Colonic mucosa (tissue), 4 donors: ENCODE measurements at regions not wholly inside any gene's neighbourhood (a gene's known extent, or its start where the extent isn't known, plus 50 kb on each side); places are given as distances from the start of the nearest gene placed in this dataset.

ENCODE experiments used
- DNase-seq: peaks from one replicate; pipeline ENCODE4 v3.0.0-alpha.2; 2020
- H3K27ac ChIP-seq: fragments of 200-600 bp; one replicate; pipeline ENCODE4 v1.8.0; 2021
- H3K27me3 ChIP-seq: fragments of 200-600 bp; one replicate; pipeline ENCODE4 v1.8.0; 2021
- H3K36me3 ChIP-seq: fragments of 200-600 bp; one replicate; pipeline ENCODE4 v1.8.0; 2021
- H3K4me1 ChIP-seq: fragments of 200-600 bp; one replicate; pipeline ENCODE4 v1.8.0; 2021; ENCODE audit warnings: mild to moderate bottlenecking
- H3K4me3 ChIP-seq: fragments of 200-600 bp; one replicate; pipeline ENCODE4 v1.8.0; 2021
- H3K9ac ChIP-seq, 2 donors: one replicate each; pipeline ENCODE4 v1.7.0; 2013; ENCODE audit warnings: control low read depth in 2 of 2, low read depth in 2 of 2, low read length in 2 of 2
- H3K9me3 ChIP-seq: fragments of 200-600 bp; one replicate; pipeline ENCODE4 v1.8.0; 2021
- intact Hi-C: fragments of 100-400 bp; cut with DNase I; formaldehyde crosslinking; loops from one replicate; pipeline ENCODE4 v1.14.1; 2022
- TF ChIP-seq, protein P1 (sequence below): fragments of 200-600 bp; IDR thresholded peaks from one replicate; pipeline ENCODE4 v1.8.0; 2022; ENCODE audit warnings: antibody characterized with exemption, mild to moderate bottlenecking
- donor health status: healthy.
- donor health status: DM: no; HTN: no; CAD: no.
- donor health status: DM: no; HTN: no; CAD: no.

- Histone ChIP-seq H3K9ac (no peak overlapping the region), H3K9me3 (no peaks in the 10 kb centered on the region), H3K27ac (no peak overlapping the region), H3K36me3 (no peaks in the 10 kb centered on the region), H3K27me3 (no peaks in the 10 kb centered on the region), H3K4me3 (no peak overlapping the region), H3K4me1 (no peaks in the 10 kb centered on the region)
- TF ChIP-seq, protein P1, sequence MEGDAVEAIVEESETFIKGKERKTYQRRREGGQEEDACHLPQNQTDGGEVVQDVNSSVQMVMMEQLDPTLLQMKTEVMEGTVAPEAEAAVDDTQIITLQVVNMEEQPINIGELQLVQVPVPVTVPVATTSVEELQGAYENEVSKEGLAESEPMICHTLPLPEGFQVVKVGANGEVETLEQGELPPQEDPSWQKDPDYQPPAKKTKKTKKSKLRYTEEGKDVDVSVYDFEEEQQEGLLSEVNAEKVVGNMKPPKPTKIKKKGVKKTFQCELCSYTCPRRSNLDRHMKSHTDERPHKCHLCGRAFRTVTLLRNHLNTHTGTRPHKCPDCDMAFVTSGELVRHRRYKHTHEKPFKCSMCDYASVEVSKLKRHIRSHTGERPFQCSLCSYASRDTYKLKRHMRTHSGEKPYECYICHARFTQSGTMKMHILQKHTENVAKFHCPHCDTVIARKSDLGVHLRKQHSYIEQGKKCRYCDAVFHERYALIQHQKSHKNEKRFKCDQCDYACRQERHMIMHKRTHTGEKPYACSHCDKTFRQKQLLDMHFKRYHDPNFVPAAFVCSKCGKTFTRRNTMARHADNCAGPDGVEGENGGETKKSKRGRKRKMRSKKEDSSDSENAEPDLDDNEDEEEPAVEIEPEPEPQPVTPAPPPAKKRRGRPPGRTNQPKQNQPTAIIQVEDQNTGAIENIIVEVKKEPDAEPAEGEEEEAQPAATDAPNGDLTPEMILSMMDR: no peak
- DNase-seq: no peak
- intact Hi-C loops: loop anchor here (10.0 kb wide), 1 partner anchor 445 kb away; no protein-coding TSS in a partner anchor
These were observed 122.7 kb downstream of the RGS21 start for GRCh38 chr1:192439373-192440025.

DNA sequence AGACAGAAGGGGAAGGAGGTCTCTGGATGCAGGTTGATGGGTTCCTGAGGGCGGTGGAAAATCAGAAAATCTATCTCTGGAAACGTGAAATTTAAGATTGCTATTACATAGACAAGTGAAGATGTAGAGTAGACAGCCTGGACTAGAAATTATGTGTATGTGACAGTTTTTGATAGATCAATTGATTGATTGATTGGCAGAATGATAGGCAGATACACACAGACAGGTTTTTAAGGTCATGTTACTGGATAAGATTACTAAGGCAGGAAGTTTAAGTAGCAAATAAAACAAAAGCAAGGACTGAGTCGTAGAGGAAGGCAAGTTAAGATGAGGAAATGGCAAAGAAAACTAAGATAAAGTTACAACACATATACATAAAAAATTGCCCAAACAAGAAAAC, 124.7 kb downstream of the RGS21 start:
- Histone ChIP-seq H3K4me1 (no peaks in the 10 kb centered on the region), H3K36me3 (no peaks in the 10 kb centered on the region), H3K27me3 (no peaks in the 10 kb centered on the region), H3K27ac (no peak overlapping the region), H3K4me3 (no peak overlapping the region), H3K9me3 (no peaks in the 10 kb centered on the region), H3K9ac (no peak overlapping the region)
- intact Hi-C loops: loop anchor here (10.0 kb wide), 1 partner anchor 447 kb away; no protein-coding TSS in a partner anchor
- DNase-seq: no peak
- TF ChIP-seq, protein P1: no peak

DNA sequence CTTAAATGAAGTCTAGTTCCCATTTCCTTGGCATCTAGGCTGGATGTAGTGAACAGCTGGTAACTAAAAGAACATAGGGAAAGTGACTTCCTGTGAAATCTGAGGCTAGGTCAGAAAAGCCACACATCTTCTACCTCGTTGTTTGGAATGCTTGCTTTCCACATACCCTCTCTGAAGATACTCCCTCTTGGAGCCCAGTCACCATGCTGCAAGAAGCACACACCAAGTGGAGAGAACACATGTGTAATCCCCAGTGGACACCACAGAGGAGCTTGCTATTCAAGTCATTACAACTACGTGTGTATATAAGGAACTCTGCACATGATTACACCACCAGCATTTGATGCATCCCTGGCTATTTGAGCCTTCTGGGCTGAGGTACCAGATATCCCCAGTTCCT, 125.9 kb downstream of the RGS21 start:
- H3K36me3 ChIP-seq: no peaks in the 10 kb centered on the region
- intact Hi-C loops: loop anchor here (10.0 kb wide), 1 partner anchor 448 kb away; no protein-coding TSS in a partner anchor
- TF ChIP-seq, protein P1: no peak

DNA sequence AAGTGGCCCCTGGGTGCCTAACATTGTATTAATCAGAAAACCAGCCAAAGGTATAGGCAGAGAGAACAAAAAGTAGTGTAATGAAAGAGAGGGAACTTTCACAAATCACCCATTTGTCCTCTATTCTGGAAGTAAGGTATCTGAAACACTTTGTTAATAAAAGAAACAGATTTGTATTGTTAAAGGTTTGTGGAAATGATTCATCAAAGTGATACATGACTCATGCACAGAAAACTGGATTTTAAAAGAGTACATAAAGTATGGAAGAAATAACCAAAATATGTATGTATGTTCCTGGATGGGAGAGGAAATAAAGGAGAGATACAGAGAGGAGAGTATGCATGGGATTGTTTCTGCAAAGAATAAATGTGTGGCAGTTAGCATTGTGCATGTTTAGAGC, 126.8 kb downstream of the RGS21 start:
- intact Hi-C loops: loop anchor here (10.0 kb wide), 1 partner anchor 449 kb away; no protein-coding TSS in a partner anchor
- no peaks in the 10 kb centered on the region for H3K9me3 ChIP-seq
- no peaks in the 10 kb centered on the region for H3K36me3 ChIP-seq
- H3K27ac ChIP-seq: no peak overlapping the region
- H3K4me3 ChIP-seq: no peak overlapping the region
- H3K9ac ChIP-seq: no peak overlapping the region
- H3K27me3 ChIP-seq: no peaks in the 10 kb centered on the region
- no peaks in the 10 kb centered on the region for H3K4me1 ChIP-seq
- DNase-seq: no peak
- TF ChIP-seq, protein P1: no peak

More for the DNA sequence above, 125.9 kb downstream of the RGS21 start:
- Histone ChIP-seq H3K9me3 (no peaks in the 10 kb centered on the region), H3K27ac (no peak overlapping the region), H3K4me3 (no peak overlapping the region), H3K9ac (no peak overlapping the region), H3K4me1 (no peaks in the 10 kb centered on the region), H3K27me3 (no peaks in the 10 kb centered on the region)
- DNase-seq: no peak

GRCh38 chr1:192445241-192445640, 128.4 kb downstream of the RGS21 start:
- Histone ChIP-seq H3K27ac (no peak overlapping the region), H3K36me3 (no peaks in the 10 kb centered on the region), H3K4me1 (no peaks in the 10 kb centered on the region), H3K27me3 (no peaks in the 10 kb centered on the region), H3K9ac (no peak overlapping the region), H3K9me3 (no peaks in the 10 kb centered on the region), H3K4me3 (no peak overlapping the region)
- intact Hi-C loops: loop anchor here (10.0 kb wide), 1 partner anchor 450 kb away; no protein-coding TSS in a partner anchor
- DNase-seq: no peak
- TF ChIP-seq, protein P1: no peak
